KMS-11 (cell line): ENCODE measurements at regions not wholly inside any gene's neighbourhood (a gene's known extent, or its start where the extent isn't known, plus 50 kb on each side); places are given as distances from the start of the nearest gene placed in this dataset.

Experiments used
- H2AFZ ChIP-seq: fragments of 200-600 bp; sonication (generic); 2 replicates; pipeline ENCODE4 v1.6.1; 2016; ENCODE audit warnings: antibody characterized with exemption, mixed run types, low read depth
- H3K27ac ChIP-seq: fragments of 200-600 bp; sonication (generic); 2 replicates; pipeline ENCODE4 v1.6.1; 2016; ENCODE audit warnings: mild to moderate bottlenecking, mixed run types
- H3K27me3 ChIP-seq: fragments of 200-600 bp; sonication (generic); 2 replicates; pipeline ENCODE4 v1.6.1; 2017; ENCODE audit warnings: mild to moderate bottlenecking, low read depth, mixed run types, moderate library complexity; ENCODE audit not compliant: insufficient read depth
- H3K36me3 ChIP-seq: fragments of 200-600 bp; sonication (generic); 2 replicates; pipeline ENCODE4 v1.6.1; 2017; ENCODE audit warnings: mild to moderate bottlenecking, mixed run types; ENCODE audit not compliant: insufficient read depth
- H3K4me1 ChIP-seq: fragments of 200-600 bp; sonication (generic); 2 replicates; pipeline ENCODE4 v1.6.1; 2016; ENCODE audit warnings: mild to moderate bottlenecking, low read depth, mixed run types; ENCODE audit not compliant: poor library complexity, severe bottlenecking
- H3K4me2 ChIP-seq: fragments of 200-600 bp; sonication (generic); 2 replicates; pipeline ENCODE4 v1.7.0; 2016; ENCODE audit warnings: mild to moderate bottlenecking, mixed run types
- H3K4me3 ChIP-seq: fragments of 200-600 bp; sonication (generic); IDR thresholded peaks from 2 replicates; pipeline ENCODE4 v1.6.1; 2017; ENCODE audit warnings: low read depth, low read length, mixed read lengths; ENCODE audit not compliant: insufficient read depth
- H3K79me2 ChIP-seq: fragments of 200-600 bp; sonication (generic); 2 replicates; pipeline ENCODE4 v1.6.1; 2016; ENCODE audit warnings: low read depth, mixed run types; ENCODE audit not compliant: insufficient read depth
- H3K9ac ChIP-seq: fragments of 200-600 bp; sonication (generic); 2 replicates; pipeline ENCODE4 v1.6.1; 2016; ENCODE audit warnings: mild to moderate bottlenecking, mixed run types
- H4K20me1 ChIP-seq: fragments of 200-600 bp; sonication (generic); 2 replicates; pipeline ENCODE4 v1.6.1; 2016; ENCODE audit warnings: mild to moderate bottlenecking, mixed run types; ENCODE audit not compliant: insufficient read depth
- TF ChIP-seq, protein P1 (sequence below): fragments of 200-600 bp; sonication (generic); conservative IDR thresholded peaks from 2 replicates; pipeline ENCODE4 v1.6.1; 2017; ENCODE audit warnings: low read depth, mild to moderate bottlenecking, antibody characterized with exemption, low read length, moderate library complexity, mixed read lengths

DNA sequence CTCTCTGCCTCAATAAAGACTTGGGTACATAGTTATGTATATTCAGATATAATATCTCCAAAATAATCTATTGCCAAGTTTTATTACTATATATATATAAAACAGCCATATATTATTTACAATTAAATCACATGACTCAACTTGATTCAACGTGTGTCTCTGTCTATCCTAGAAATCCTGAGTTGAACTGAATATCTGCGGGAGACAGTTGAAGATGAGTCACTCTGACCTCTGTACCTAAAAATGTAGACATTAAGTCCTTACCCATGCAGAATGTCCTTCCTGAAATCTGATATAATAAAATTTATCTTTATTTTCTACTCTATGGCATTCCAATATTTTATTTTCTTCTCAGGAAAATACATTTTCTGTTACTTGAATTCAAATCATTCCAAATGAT, 218.2 kb upstream of the PRDM9 start:
- H3K4me2 ChIP-seq: no peak overlapping the region
- TF ChIP-seq, protein P1, sequence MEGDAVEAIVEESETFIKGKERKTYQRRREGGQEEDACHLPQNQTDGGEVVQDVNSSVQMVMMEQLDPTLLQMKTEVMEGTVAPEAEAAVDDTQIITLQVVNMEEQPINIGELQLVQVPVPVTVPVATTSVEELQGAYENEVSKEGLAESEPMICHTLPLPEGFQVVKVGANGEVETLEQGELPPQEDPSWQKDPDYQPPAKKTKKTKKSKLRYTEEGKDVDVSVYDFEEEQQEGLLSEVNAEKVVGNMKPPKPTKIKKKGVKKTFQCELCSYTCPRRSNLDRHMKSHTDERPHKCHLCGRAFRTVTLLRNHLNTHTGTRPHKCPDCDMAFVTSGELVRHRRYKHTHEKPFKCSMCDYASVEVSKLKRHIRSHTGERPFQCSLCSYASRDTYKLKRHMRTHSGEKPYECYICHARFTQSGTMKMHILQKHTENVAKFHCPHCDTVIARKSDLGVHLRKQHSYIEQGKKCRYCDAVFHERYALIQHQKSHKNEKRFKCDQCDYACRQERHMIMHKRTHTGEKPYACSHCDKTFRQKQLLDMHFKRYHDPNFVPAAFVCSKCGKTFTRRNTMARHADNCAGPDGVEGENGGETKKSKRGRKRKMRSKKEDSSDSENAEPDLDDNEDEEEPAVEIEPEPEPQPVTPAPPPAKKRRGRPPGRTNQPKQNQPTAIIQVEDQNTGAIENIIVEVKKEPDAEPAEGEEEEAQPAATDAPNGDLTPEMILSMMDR: no peak
- no peaks in the 10 kb centered on the region for H3K36me3 ChIP-seq
- no peaks in the 10 kb centered on the region for H3K79me2 ChIP-seq
- no peak overlapping the region for H3K27ac ChIP-seq
- no peaks in the 10 kb centered on the region for H3K4me1 ChIP-seq
- H3K9ac ChIP-seq: no peak overlapping the region
- no peak overlapping the region for H3K4me3 ChIP-seq
- H2AFZ ChIP-seq: no peak overlapping the region
- no peaks in the 10 kb centered on the region for H3K27me3 ChIP-seq
- H4K20me1 ChIP-seq: no peaks in the 10 kb centered on the region

DNA sequence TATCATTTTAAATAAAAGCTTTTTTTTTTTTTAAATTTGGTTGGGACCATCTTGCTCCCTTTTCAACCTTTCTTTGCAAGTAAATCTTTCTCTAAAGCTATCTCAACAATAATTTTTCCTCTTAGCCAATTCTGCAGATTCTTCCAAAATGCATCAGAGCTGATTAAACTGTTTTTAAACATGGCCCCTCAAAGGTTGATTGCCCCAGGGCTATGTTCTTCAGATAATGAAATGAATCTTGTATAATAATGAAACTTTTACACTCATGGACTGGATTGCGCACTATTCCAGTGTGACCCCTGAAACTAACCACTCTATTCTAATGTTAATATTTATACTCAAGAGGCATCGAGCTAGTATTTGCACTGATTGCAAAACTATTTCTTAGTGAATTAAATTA, 222.8 kb upstream of the PRDM9 start:
- H2AFZ ChIP-seq: no peak overlapping the region

DNA sequence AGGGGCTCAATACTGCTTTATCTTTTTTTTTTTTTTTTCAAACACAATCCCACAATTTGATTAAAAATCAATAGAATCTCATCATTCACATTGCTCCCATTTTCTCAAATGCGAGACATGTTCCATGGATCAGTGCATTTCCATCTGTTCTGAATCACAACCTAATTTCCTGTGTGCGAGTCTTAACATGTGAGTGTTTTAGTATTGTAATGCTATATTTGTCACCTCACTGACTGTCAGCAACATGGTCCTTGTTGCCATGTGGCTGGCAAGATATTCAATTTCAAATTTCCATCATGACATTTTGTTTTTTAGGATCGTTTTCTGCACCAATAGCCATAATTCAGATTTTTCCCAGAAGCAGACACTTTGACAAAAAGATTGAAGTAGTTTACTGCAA, 233.2 kb upstream of the PRDM9 start:
- TF ChIP-seq, protein P1: no peak

More for the DNA sequence above, 222.8 kb upstream of the PRDM9 start:
- H3K27ac ChIP-seq: no peak overlapping the region
- TF ChIP-seq, protein P1: no peak
- H4K20me1 ChIP-seq: no peaks in the 10 kb centered on the region
- H3K4me1 ChIP-seq: no peaks in the 10 kb centered on the region
- H3K4me2 ChIP-seq: no peak overlapping the region
- H3K9ac ChIP-seq: no peak overlapping the region
- no peaks in the 10 kb centered on the region for H3K27me3 ChIP-seq
- H3K4me3 ChIP-seq: no peak overlapping the region
- no peaks in the 10 kb centered on the region for H3K36me3 ChIP-seq
- no peaks in the 10 kb centered on the region for H3K79me2 ChIP-seq

DNA sequence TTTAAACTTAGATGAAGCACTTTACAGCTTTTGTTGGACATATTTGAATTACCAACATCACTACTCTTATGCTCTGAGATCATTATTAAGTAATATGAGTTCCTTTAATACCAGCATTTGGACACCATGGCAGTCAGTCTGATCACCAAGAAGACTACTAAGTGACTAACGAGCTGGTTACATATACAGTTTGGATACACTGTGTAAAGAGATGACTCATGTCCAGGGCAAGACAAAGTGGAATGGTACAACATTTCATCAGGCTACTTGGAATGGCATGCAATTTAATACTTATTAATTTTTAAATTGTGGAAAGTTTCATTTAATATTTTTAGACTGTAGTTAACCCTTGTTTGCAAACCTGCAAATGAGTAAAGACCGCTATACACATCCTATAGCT, 237.4 kb upstream of the PRDM9 start:
- no peak overlapping the region for H3K4me2 ChIP-seq
- no peaks in the 10 kb centered on the region for H3K36me3 ChIP-seq
- H3K4me3 ChIP-seq: no peak overlapping the region
- no peak overlapping the region for H3K27ac ChIP-seq
- no peak overlapping the region for H2AFZ ChIP-seq
- no peak overlapping the region for H3K9ac ChIP-seq
- no peaks in the 10 kb centered on the region for H3K4me1 ChIP-seq
- no peaks in the 10 kb centered on the region for H3K27me3 ChIP-seq
- H3K79me2 ChIP-seq: no peaks in the 10 kb centered on the region
- H4K20me1 ChIP-seq: no peaks in the 10 kb centered on the region
- TF ChIP-seq, protein P1: no peak

More for the DNA sequence above, 233.2 kb upstream of the PRDM9 start:
- Histone ChIP-seq H3K27ac (no peak overlapping the region), H2AFZ (no peak overlapping the region), H3K9ac (no peak overlapping the region), H4K20me1 (no peaks in the 10 kb centered on the region), H3K27me3 (no peaks in the 10 kb centered on the region), H3K4me2 (no peak overlapping the region), H3K4me3 (no peak overlapping the region), H3K36me3 (no peaks in the 10 kb centered on the region), H3K79me2 (no peaks in the 10 kb centered on the region), H3K4me1 (no peaks in the 10 kb centered on the region)
